Stomach (tissue), 8 donors: ENCODE measurements at regions not wholly inside any gene's neighbourhood (a gene's known extent, or its start where the extent isn't known, plus 50 kb on each side); places are given as distances from the start of the nearest gene placed in this dataset.

Source experiments
- DNase-seq, 2 donors: peaks; one replicate each; pipeline versions ENCODE4 v3.0.0 to v3.0.0-alpha.2; 2013 to 2019
- H3K27ac ChIP-seq, 5 donors: fragments of 200-600 bp in 4 of 5; sonication (generic) in 4 of 5; one replicate each; pipeline ENCODE4 v1.5.1; 2013 to 2019; ENCODE audit warnings: mild to moderate bottlenecking in 1 of 5, moderate library complexity in 1 of 5
- H3K27me3 ChIP-seq, 3 donors: fragments of 200-600 bp; sonication (generic); one replicate each; pipeline ENCODE4 v1.5.1; 2017 to 2019; ENCODE audit warnings: mixed run types in 1 of 3
- H3K36me3 ChIP-seq, 4 donors: fragments of 200-600 bp; sonication (generic); 1 replicate in 3 of 4; 2 replicates in 1 of 4; pipeline ENCODE4 v1.5.1; 2016 to 2019
- H3K4me1 ChIP-seq, 4 donors: fragments of 200-600 bp; sonication (generic); one replicate each; pipeline ENCODE4 v1.5.1; 2016 to 2019
- H3K4me3 ChIP-seq, 4 donors: fragments of 200-600 bp; sonication (generic) in 3 of 4; one replicate each; pipeline ENCODE4 v1.5.1; 2016 to 2019; ENCODE audit warnings: mild to moderate bottlenecking in 1 of 4
- H3K9me3 ChIP-seq, 4 donors: fragments of 200-600 bp; sonication (generic); one replicate each; pipeline ENCODE4 v1.5.1; 2016 to 2019
- CTCF ChIP-seq, 7 experiments: fragments of 450-650 bp in 4 of 7; fragments of 200-600 bp in 3 of 7; sonication (generic) in 3 of 7; IDR thresholded peaks; one replicate each; pipeline ENCODE4 v1.5.1; 2016 to 2019; ENCODE audit warnings: antibody characterized with exemption in 7 of 7, control low read depth in 2 of 7, mild to moderate bottlenecking in 1 of 7
- EP300 ChIP-seq: sonication (generic); formaldehyde crosslinking; IDR thresholded peaks from one replicate; pipeline ENCODE4 v1.6.1; 2017; ENCODE audit warnings: antibody characterized with exemption
- POLR2A ChIP-seq, 4 donors: fragments of 450-650 bp; IDR thresholded peaks; one replicate each; pipeline ENCODE4 v1.6.1; 2016; ENCODE audit warnings: antibody characterized with exemption in 4 of 4, control low read depth in 2 of 4, mild to moderate bottlenecking in 1 of 4, moderate library complexity in 1 of 4
- POLR2AphosphoS5 ChIP-seq, 3 donors: sonication (generic); formaldehyde crosslinking; IDR thresholded peaks; one replicate each; pipeline ENCODE4 v1.6.1; 2016; ENCODE audit warnings: antibody characterized with exemption in 3 of 3
- WGBS, 5 donors: extraction: QIAGEN DNeasy Blood & Tissue Kit in 3 of 5; methylation state at CpG; one replicate each; pipeline versions ENCODE4 v1.1.5 to v1.1.7; 2013 to 2018; 5-methylcytosine and 5-hydroxymethylcytosine counted together
- intact Hi-C: fragments of 100-400 bp; cut with DNase I; formaldehyde crosslinking; loops from one replicate; pipeline ENCODE4 v1.15.1; 2023; ENCODE audit warnings: low total_unique reads
- donor health status: healthy with polysubstance abuse.
- donor health status: Bipolar disorder and iron deficiency.
- donor health status: healthy.

GRCh38 chr2:19507137-19507536 is 148.7 kb upstream of the OSR1 start:
- no peak for DNase-seq
- 81 to 93% (median 87%) methylated on average over 2 of the region's 2 CpGs for WGBS, 5 donors
- Histone ChIP-seq H3K4me3 (no peak overlapping the region), H3K4me1 (peaks cover 4 to 22% (median 10%) of the 10 kb centered on the region in 4 donors), H3K36me3 (no peaks in the 10 kb centered on the region), H3K27ac (no peak overlapping the region), H3K9me3 (no peaks in the 10 kb centered on the region), H3K27me3 (no peaks in the 10 kb centered on the region)
- TF ChIP-seq CTCF (IDR thresholded peaks at IDR 0.05) = no peak
- no peak for TF ChIP-seq POLR2AphosphoS5 (IDR thresholded peaks at IDR 0.05)
- no peak for TF ChIP-seq POLR2A (IDR thresholded peaks at IDR 0.05)
- TF ChIP-seq EP300 = no peak
- intact Hi-C loops = no loop called here

- Histone ChIP-seq H3K27ac (no peak overlapping the region), H3K4me3 (no peak overlapping the region), H3K36me3 (no peaks in the 10 kb centered on the region), H3K9me3 (no peaks in the 10 kb centered on the region), H3K27me3 (no peaks in the 10 kb centered on the region), H3K4me1 (peaks cover 4 to 22% (median 10%) of the 10 kb centered on the region in 4 donors)
- WGBS, 5 donors = 14 to 32% (median 22%) methylated on average over 5 of the region's 5 CpGs
- peak in 1 of 2 donors; percentile 9 for DNase-seq
- intact Hi-C loops = no loop called here
- TF ChIP-seq EP300 = no peak
- TF ChIP-seq POLR2AphosphoS5 (IDR thresholded peaks at IDR 0.05) = no peak
- no peak for TF ChIP-seq POLR2A (IDR thresholded peaks at IDR 0.05)
- TF ChIP-seq CTCF (IDR thresholded peaks at IDR 0.05) = no peak
Measured at GRCh38 chr2:19505199-19506136, 147.0 kb upstream of the OSR1 start.

- DNase-seq = peak in 1 of 2 donors; percentile 42
Measured at GRCh38 chr2:19504400-19505198, 146.2 kb upstream of the OSR1 start.

More at GRCh38 chr2:19504400-19505198, 146.2 kb upstream of the OSR1 start:
- Histone ChIP-seq H3K27ac (no peak overlapping the region), H3K4me1 (peaks cover 4 to 22% (median 10%) of the 10 kb centered on the region in 4 donors), H3K36me3 (no peaks in the 10 kb centered on the region), H3K4me3 (no peak overlapping the region), H3K9me3 (no peaks in the 10 kb centered on the region), H3K27me3 (no peaks in the 10 kb centered on the region)
- WGBS, 5 donors = 14 to 32% (median 15%) methylated on average over 5 of the region's 5 CpGs
- no peak for TF ChIP-seq EP300
- no peak for TF ChIP-seq POLR2AphosphoS5 (IDR thresholded peaks at IDR 0.05)
- no peak for TF ChIP-seq CTCF (IDR thresholded peaks at IDR 0.05)
- no peak for TF ChIP-seq POLR2A (IDR thresholded peaks at IDR 0.05)
- intact Hi-C loops = no loop called here
